ENCODE measurements at regions not wholly inside any gene's neighbourhood (a gene's known extent, or its start where the extent isn't known, plus 50 kb on each side); places are given as distances from the start of the nearest gene placed in this dataset.

DNA sequence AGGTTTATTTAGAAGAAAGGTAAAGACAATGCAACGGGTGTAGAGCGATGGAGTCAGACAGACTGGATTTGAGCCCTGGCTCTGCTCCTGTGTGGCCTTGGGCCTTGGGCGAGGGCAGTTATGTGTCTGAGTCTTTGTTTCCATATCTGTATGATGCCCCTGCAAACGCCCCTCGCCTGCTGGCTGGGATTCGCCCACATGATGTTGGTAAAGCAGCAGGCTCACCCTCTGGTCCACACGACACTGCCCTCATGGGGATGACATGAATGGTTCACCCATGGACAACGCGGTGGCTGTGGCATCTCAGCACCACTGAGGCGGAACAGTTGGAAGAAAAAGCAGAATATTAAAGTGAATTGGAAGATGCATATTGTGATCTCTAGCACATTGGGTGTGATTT, 60.3 kb downstream of the FOXL1 start:
- TF ChIP-seq TAF1 (IDR thresholded peaks at IDR 0.05; ENCODE audit: borderline replicate concordance, low read depth, low read length) (no peak), POLR2AphosphoS5 (IDR thresholded peaks at IDR 0.05; ENCODE audit: low read depth, low read length) (no peak)

Data from GM12892 (cell line).